ENCODE measurements at regions not wholly inside any gene's neighbourhood (a gene's known extent, or its start where the extent isn't known, plus 50 kb on each side); places are given as distances from the start of the nearest gene placed in this dataset.

DNA sequence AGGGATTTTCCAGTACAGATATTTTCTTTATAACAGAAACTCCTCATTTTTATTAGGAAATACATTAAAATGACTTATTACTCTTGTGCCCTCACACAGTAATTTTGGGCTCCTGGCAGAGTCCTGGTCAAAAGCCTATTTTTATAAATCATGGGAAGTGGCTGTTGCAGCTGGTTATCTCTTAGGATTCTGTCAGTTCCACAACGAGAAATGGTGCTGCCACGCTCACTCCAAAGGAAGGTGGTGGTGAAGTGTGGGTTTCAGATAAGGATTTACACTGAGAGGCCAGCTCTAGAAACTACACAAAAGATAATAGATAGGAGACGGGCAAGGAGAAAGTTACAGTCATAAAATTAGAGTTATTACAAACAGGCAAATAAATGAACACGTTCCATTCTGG is 159.2 kb upstream of the FAM241A start:
- Histone ChIP-seq H3K9me3 (ENCODE audit: control insufficient read depth, low read length) (no peaks in the 10 kb centered on the region), H3K4me3 (ENCODE audit: insufficient read depth, low read depth, low read length, poor library complexity, severe bottlenecking) (no peak overlapping the region), H3K27ac (ENCODE audit: insufficient read depth, low read length, poor library complexity, severe bottlenecking) (no peak overlapping the region), H3K27me3 (replicated peaks; ENCODE audit: control insufficient read depth, insufficient read depth, low read length, poor library complexity, severe bottlenecking) (no peaks in the 10 kb centered on the region), H3K4me1 (ENCODE audit: control insufficient read depth, insufficient read depth, low read length, poor library complexity, severe bottlenecking) (no peaks in the 10 kb centered on the region), H3K36me3 (ENCODE audit: control insufficient read depth, insufficient read depth, low read length) (no peaks in the 10 kb centered on the region)
- no peak for DNase-seq

DNA sequence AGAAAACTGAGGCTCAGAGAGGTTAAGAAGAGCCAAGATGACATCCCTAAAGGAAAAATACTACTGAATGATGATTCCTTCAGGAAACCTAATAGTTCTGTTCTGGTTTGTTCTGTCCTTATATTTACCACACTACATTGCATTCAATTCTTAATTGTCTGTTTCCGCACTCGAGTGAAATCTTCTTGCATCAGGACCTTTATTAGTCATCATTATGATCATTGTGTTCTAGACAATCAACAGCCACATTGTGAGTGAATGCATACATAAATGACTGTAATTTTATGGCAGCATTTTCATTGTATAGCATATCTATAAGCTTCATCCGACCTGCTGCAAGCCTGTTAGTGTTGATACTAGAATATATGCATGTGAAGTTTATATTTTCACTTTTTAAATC is 156.7 kb upstream of the FAM241A start:
- H3K27ac ChIP-seq (ENCODE audit: insufficient read depth, low read length, poor library complexity, severe bottlenecking) = no peak overlapping the region
- DNase-seq = no peak
- no peaks in the 10 kb centered on the region for H3K36me3 ChIP-seq (ENCODE audit: control insufficient read depth, insufficient read depth, low read length)
- no peak overlapping the region for H3K4me3 ChIP-seq (ENCODE audit: insufficient read depth, low read depth, low read length, poor library complexity, severe bottlenecking)
- no peaks in the 10 kb centered on the region for H3K27me3 ChIP-seq (replicated peaks; ENCODE audit: control insufficient read depth, insufficient read depth, low read length, poor library complexity, severe bottlenecking)
- H3K4me1 ChIP-seq (ENCODE audit: control insufficient read depth, insufficient read depth, low read length, poor library complexity, severe bottlenecking) = no peaks in the 10 kb centered on the region
- H3K9me3 ChIP-seq (ENCODE audit: control insufficient read depth, low read length) = no peaks in the 10 kb centered on the region

- H3K27me3 ChIP-seq (replicated peaks; ENCODE audit: control insufficient read depth, insufficient read depth, low read length, poor library complexity, severe bottlenecking) = no peaks in the 10 kb centered on the region
- no peaks in the 10 kb centered on the region for H3K9me3 ChIP-seq (ENCODE audit: control insufficient read depth, low read length)
- no peaks in the 10 kb centered on the region for H3K4me1 ChIP-seq (ENCODE audit: control insufficient read depth, insufficient read depth, low read length, poor library complexity, severe bottlenecking)
- no peak overlapping the region for H3K27ac ChIP-seq (ENCODE audit: insufficient read depth, low read length, poor library complexity, severe bottlenecking)
- DNase-seq = no peak
- no peak overlapping the region for H3K4me3 ChIP-seq (ENCODE audit: insufficient read depth, low read depth, low read length, poor library complexity, severe bottlenecking)
- no peaks in the 10 kb centered on the region for H3K36me3 ChIP-seq (ENCODE audit: control insufficient read depth, insufficient read depth, low read length)
These were observed 155.4 kb upstream of the FAM241A start for GRCh38 chr4:111989817-111990216.

- no peaks in the 10 kb centered on the region for H3K27me3 ChIP-seq (replicated peaks; ENCODE audit: control insufficient read depth, insufficient read depth, low read length, poor library complexity, severe bottlenecking)
- no peak overlapping the region for H3K4me3 ChIP-seq (ENCODE audit: insufficient read depth, low read depth, low read length, poor library complexity, severe bottlenecking)
- H3K27ac ChIP-seq (ENCODE audit: insufficient read depth, low read length, poor library complexity, severe bottlenecking) = no peak overlapping the region
- no peaks in the 10 kb centered on the region for H3K36me3 ChIP-seq (ENCODE audit: control insufficient read depth, insufficient read depth, low read length)
- no peak for DNase-seq
- no peaks in the 10 kb centered on the region for H3K9me3 ChIP-seq (ENCODE audit: control insufficient read depth, low read length)
- H3K4me1 ChIP-seq (ENCODE audit: control insufficient read depth, insufficient read depth, low read length, poor library complexity, severe bottlenecking) = no peaks in the 10 kb centered on the region
These were observed 154.1 kb upstream of the FAM241A start for GRCh38 chr4:111991163-111991562.

GRCh38 chr4:111991797-111992196 is 153.5 kb upstream of the FAM241A start:
- H3K4me1 ChIP-seq (ENCODE audit: control insufficient read depth, insufficient read depth, low read length, poor library complexity, severe bottlenecking) = no peaks in the 10 kb centered on the region
- H3K27ac ChIP-seq (ENCODE audit: insufficient read depth, low read length, poor library complexity, severe bottlenecking) = no peak overlapping the region
- no peaks in the 10 kb centered on the region for H3K36me3 ChIP-seq (ENCODE audit: control insufficient read depth, insufficient read depth, low read length)
- no peaks in the 10 kb centered on the region for H3K27me3 ChIP-seq (replicated peaks; ENCODE audit: control insufficient read depth, insufficient read depth, low read length, poor library complexity, severe bottlenecking)
- H3K9me3 ChIP-seq (ENCODE audit: control insufficient read depth, low read length) = no peaks in the 10 kb centered on the region
- no peak overlapping the region for H3K4me3 ChIP-seq (ENCODE audit: insufficient read depth, low read depth, low read length, poor library complexity, severe bottlenecking)
- no peak for DNase-seq

DNA sequence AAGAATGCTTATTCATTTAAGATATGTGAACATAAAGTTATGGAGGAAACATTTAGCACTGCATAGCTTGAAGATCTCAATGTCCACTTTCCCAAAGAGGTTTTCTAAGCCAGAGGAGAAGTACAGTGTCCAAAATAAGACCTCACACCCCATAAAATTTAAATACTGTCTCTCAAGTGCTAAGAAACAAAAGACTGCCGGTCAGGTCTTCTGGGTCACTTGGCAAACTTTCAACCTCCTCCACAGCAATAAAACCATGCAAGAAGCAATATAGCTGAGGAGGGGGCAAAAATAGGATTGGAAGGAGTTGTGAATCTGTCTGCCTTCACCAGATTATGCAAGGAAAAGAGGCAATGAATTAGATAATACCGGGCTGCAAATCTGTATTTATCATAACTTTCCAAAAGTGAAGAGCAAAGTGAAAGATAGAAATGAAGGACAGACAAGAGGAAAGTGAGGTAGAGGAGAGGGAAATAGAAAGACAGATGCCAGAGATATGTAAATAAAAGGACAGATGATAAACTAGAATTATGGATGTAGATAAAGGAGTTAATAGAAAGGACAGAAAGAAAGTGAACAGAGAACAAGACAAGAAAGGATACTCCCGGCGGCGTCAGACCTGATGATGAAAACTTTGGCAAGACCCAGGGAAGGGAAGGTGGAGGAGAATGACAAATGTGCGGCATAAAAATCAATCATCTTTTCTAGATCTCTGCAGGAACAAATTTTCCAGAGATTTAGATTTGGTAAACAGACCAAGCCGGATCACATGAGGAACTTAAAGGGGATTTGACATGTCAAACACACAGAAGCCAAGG is 152.7 kb upstream of the FAM241A start:
- Histone ChIP-seq H3K4me3 (ENCODE audit: insufficient read depth, low read depth, low read length, poor library complexity, severe bottlenecking) (no peak overlapping the region), H3K9me3 (ENCODE audit: control insufficient read depth, low read length) (no peaks in the 10 kb centered on the region), H3K4me1 (ENCODE audit: control insufficient read depth, insufficient read depth, low read length, poor library complexity, severe bottlenecking) (no peaks in the 10 kb centered on the region), H3K27ac (ENCODE audit: insufficient read depth, low read length, poor library complexity, severe bottlenecking) (no peak overlapping the region), H3K36me3 (ENCODE audit: control insufficient read depth, insufficient read depth, low read length) (no peaks in the 10 kb centered on the region), H3K27me3 (replicated peaks; ENCODE audit: control insufficient read depth, insufficient read depth, low read length, poor library complexity, severe bottlenecking) (no peaks in the 10 kb centered on the region)
- no peak for DNase-seq

GRCh38 chr4:111994392-111994791 is 150.9 kb upstream of the FAM241A start:
- Histone ChIP-seq H3K36me3 (ENCODE audit: control insufficient read depth, insufficient read depth, low read length) (no peaks in the 10 kb centered on the region), H3K4me3 (ENCODE audit: insufficient read depth, low read depth, low read length, poor library complexity, severe bottlenecking) (no peak overlapping the region), H3K27ac (ENCODE audit: insufficient read depth, low read length, poor library complexity, severe bottlenecking) (no peak overlapping the region), H3K4me1 (ENCODE audit: control insufficient read depth, insufficient read depth, low read length, poor library complexity, severe bottlenecking) (no peaks in the 10 kb centered on the region), H3K27me3 (replicated peaks; ENCODE audit: control insufficient read depth, insufficient read depth, low read length, poor library complexity, severe bottlenecking) (no peaks in the 10 kb centered on the region), H3K9me3 (ENCODE audit: control insufficient read depth, low read length) (no peaks in the 10 kb centered on the region)
- DNase-seq = no peak

GRCh38 chr4:111997785-111998184 is 147.5 kb upstream of the FAM241A start:
- DNase-seq = no peak
- H3K27ac ChIP-seq (ENCODE audit: insufficient read depth, low read length, poor library complexity, severe bottlenecking) = no peak overlapping the region
- H3K36me3 ChIP-seq (ENCODE audit: control insufficient read depth, insufficient read depth, low read length) = no peaks in the 10 kb centered on the region

GRCh38 chr4:111999801-112000200 is 145.5 kb upstream of the FAM241A start:
- Histone ChIP-seq H3K36me3 (ENCODE audit: control insufficient read depth, insufficient read depth, low read length) (no peaks in the 10 kb centered on the region), H3K27me3 (replicated peaks; ENCODE audit: control insufficient read depth, insufficient read depth, low read length, poor library complexity, severe bottlenecking) (no peaks in the 10 kb centered on the region), H3K4me3 (ENCODE audit: insufficient read depth, low read depth, low read length, poor library complexity, severe bottlenecking) (no peak overlapping the region), H3K4me1 (ENCODE audit: control insufficient read depth, insufficient read depth, low read length, poor library complexity, severe bottlenecking) (no peaks in the 10 kb centered on the region), H3K27ac (ENCODE audit: insufficient read depth, low read length, poor library complexity, severe bottlenecking) (no peak overlapping the region), H3K9me3 (ENCODE audit: control insufficient read depth, low read length) (no peaks in the 10 kb centered on the region)
- DNase-seq = no peak

More at GRCh38 chr4:111997785-111998184, 147.5 kb upstream of the FAM241A start:
- Histone ChIP-seq H3K4me1 (ENCODE audit: control insufficient read depth, insufficient read depth, low read length, poor library complexity, severe bottlenecking) (no peaks in the 10 kb centered on the region), H3K27me3 (replicated peaks; ENCODE audit: control insufficient read depth, insufficient read depth, low read length, poor library complexity, severe bottlenecking) (no peaks in the 10 kb centered on the region), H3K4me3 (ENCODE audit: insufficient read depth, low read depth, low read length, poor library complexity, severe bottlenecking) (no peak overlapping the region), H3K9me3 (ENCODE audit: control insufficient read depth, low read length) (no peaks in the 10 kb centered on the region)

GRCh38 chr4:112001041-112001440 is 144.2 kb upstream of the FAM241A start:
- Histone ChIP-seq H3K36me3 (ENCODE audit: control insufficient read depth, insufficient read depth, low read length) (no peaks in the 10 kb centered on the region), H3K4me1 (ENCODE audit: control insufficient read depth, insufficient read depth, low read length, poor library complexity, severe bottlenecking) (no peaks in the 10 kb centered on the region)
- DNase-seq = no peak

More at GRCh38 chr4:112001041-112001440, 144.2 kb upstream of the FAM241A start:
- Histone ChIP-seq H3K9me3 (ENCODE audit: control insufficient read depth, low read length) (no peaks in the 10 kb centered on the region), H3K4me3 (ENCODE audit: insufficient read depth, low read depth, low read length, poor library complexity, severe bottlenecking) (no peak overlapping the region), H3K27me3 (replicated peaks; ENCODE audit: control insufficient read depth, insufficient read depth, low read length, poor library complexity, severe bottlenecking) (no peaks in the 10 kb centered on the region), H3K27ac (ENCODE audit: insufficient read depth, low read length, poor library complexity, severe bottlenecking) (no peak overlapping the region)
